ENCODE measurements at regions not wholly inside any gene's neighbourhood (a gene's known extent, or its start where the extent isn't known, plus 50 kb on each side); places are given as distances from the start of the nearest gene placed in this dataset.

- Histone ChIP-seq H3K36me3 (ENCODE audit: control insufficient read depth in 2 of 2, insufficient read depth in 2 of 2, low read length in 2 of 2) (no peaks in the 10 kb centered on the region), H3K27ac (ENCODE audit: low read length) (peak overlapping the region; percentile 60), H3K4me3 (ENCODE audit: low read length in 2 of 2) (peak overlapping the region; percentile 52 to 72), H3K27me3 (ENCODE audit: control insufficient read depth in 1 of 2, insufficient read depth in 2 of 2, low read length in 2 of 2) (no peaks in the 10 kb centered on the region), H3K9ac (ENCODE audit: low read length in 2 of 2) (peak overlapping the region; percentile 70 to 72), H3K9me3 (ENCODE audit: control insufficient read depth in 2 of 2, low read length in 2 of 2) (no peaks in the 10 kb centered on the region), H3K4me1 (ENCODE audit: control insufficient read depth, insufficient read depth, low read length) (peaks cover 21% of the 10 kb centered on the region)
These were observed 49.9 kb upstream of the WNT7B start for GRCh38 chr22:46026899-46027210.

DNA sequence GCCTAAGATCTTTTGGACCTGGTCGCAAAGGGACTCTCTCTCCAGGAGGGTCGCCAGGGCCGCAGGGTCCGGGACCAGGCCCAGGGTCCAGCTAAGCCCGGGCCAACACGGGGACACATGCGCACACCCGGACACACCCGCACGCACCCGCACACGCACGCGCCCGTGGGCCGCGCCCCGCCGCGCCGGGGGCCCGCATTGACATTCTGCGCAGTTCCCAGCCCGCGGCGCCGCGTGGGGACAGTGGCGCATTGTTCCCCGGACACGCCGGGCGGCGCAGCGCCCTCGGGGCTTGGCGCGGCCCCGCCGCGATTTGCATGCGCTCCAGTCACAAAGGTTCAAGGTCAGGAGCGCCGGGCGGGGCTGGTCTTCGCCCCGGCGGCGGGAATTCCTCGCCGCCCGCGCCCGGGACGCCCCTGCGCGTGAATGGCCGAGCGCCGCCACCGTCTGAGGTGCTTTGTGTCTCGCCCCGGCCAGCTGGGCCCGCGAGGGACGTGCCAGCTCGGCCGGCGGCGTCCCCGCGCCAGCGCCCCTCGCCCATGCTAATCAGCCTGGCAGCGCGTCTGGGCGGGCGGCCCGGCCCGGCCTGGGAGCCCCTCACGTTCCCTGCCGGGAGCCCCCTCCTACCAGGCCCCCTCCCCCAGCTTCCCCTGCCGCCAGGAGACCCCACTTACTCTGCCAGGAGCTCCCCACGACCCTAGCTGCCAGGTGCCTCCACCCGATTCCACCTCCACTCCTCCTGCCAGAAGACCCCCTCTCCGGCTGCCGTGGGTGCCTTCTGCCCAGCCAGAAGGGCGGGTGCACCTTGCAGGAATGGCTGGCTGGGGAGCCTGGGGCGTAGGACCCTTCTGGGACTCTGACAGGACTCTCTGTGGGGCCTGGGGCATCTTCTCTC, 50.5 kb upstream of the WNT7B start:
- Histone ChIP-seq H3K9me3 (ENCODE audit: control insufficient read depth in 2 of 2, low read length in 2 of 2) (no peaks in the 10 kb centered on the region), H3K9ac (ENCODE audit: low read length in 2 of 2) (peak overlapping the region; percentile 70 to 72), H3K4me1 (ENCODE audit: control insufficient read depth, insufficient read depth, low read length) (peaks cover 21% of the 10 kb centered on the region), H3K27me3 (ENCODE audit: control insufficient read depth in 1 of 2, insufficient read depth in 2 of 2, low read length in 2 of 2) (no peaks in the 10 kb centered on the region), H3K36me3 (ENCODE audit: control insufficient read depth in 2 of 2, insufficient read depth in 2 of 2, low read length in 2 of 2) (no peaks in the 10 kb centered on the region), H3K4me3 (ENCODE audit: low read length in 2 of 2) (peak overlapping the region; percentile 52 to 72), H3K27ac (ENCODE audit: low read length) (peak overlapping the region; percentile 60)

DNA sequence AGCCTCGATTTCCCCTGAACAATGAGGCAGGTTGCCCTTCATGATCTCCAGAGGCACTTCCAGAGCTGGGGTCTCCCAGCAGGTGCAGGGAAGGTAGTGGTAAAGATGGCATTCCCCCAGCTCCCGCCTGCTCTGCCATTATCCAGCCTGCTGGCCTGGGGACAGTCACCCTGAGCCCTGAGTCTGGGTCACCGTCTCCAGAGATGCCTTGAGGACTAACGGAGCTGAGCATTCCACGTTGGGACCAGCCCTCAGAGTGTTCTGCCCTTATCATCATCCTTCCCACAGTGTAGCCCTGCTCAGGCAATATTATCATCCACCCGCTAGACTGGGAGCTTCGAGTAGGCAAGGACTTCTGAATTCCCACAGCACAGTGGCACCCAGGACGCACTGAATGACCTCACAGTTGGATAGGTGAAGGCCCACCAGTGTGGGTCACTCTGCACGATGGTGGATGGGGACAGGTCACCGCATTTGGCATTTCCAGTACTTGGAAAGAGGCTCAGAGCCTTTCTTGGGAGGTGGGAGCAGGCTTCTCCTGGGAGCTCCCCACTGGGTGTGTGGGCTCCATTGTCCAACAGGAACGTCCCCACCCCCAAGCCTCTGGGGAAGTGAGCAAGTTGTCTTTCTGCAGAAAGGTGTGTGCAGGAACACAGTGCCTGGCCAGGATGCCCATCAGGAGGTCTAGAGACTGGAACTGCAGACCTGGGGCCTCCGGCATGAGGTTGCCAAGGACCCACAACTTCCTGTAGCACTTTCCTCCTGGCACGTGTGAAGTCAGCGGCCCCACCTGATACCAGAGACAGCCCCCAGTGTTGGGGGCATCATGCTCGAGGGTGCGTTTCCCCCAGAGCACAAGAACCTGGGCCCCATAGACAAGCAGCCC, 51.4 kb upstream of the WNT7B start:
- H3K27ac ChIP-seq (ENCODE audit: low read length): peak overlapping the region; percentile 60
- no peaks in the 10 kb centered on the region for H3K36me3 ChIP-seq (ENCODE audit: control insufficient read depth in 2 of 2, insufficient read depth in 2 of 2, low read length in 2 of 2)
- peak overlapping the region in 1 of 2 donors; percentile 72 for H3K4me3 ChIP-seq (ENCODE audit: low read length in 2 of 2)
- H3K9ac ChIP-seq (ENCODE audit: low read length in 2 of 2): peak overlapping the region; percentile 70 to 72
- peaks cover 20% of the 10 kb centered on the region for H3K4me1 ChIP-seq (ENCODE audit: control insufficient read depth, insufficient read depth, low read length)
- no peaks in the 10 kb centered on the region for H3K9me3 ChIP-seq (ENCODE audit: control insufficient read depth in 2 of 2, low read length in 2 of 2)
- no peaks in the 10 kb centered on the region for H3K27me3 ChIP-seq (ENCODE audit: control insufficient read depth in 1 of 2, insufficient read depth in 2 of 2, low read length in 2 of 2)

DNA sequence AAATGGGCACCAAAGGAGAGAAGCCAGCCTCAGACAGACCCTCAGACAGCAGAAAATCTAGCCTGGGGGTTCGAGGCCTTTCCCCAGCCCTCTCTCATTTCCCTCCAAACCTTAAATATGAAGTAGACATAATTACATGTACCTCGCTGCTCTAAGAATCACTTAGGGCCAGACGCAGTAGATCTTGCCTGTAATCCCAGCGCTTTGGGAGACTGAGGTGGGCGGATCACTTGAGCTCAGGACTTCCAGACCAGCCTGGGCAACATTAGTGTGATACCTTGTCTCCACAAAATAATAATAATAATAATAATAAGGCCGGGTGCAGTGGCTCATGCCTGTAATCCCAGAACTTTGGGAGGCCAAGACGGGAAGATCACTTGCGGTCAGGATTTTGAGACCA, 52.1 kb upstream of the WNT7B start:
- Histone ChIP-seq H3K9me3 (ENCODE audit: control insufficient read depth in 2 of 2, low read length in 2 of 2) (no peaks in the 10 kb centered on the region), H3K27ac (ENCODE audit: low read length) (no peak overlapping the region), H3K27me3 (ENCODE audit: control insufficient read depth in 1 of 2, insufficient read depth in 2 of 2, low read length in 2 of 2) (no peaks in the 10 kb centered on the region), H3K9ac (ENCODE audit: low read length in 2 of 2) (no peak overlapping the region), H3K36me3 (ENCODE audit: control insufficient read depth in 2 of 2, insufficient read depth in 2 of 2, low read length in 2 of 2) (no peaks in the 10 kb centered on the region), H3K4me1 (ENCODE audit: control insufficient read depth, insufficient read depth, low read length) (peaks cover 13% of the 10 kb centered on the region), H3K4me3 (ENCODE audit: low read length in 2 of 2) (no peak overlapping the region)

DNA sequence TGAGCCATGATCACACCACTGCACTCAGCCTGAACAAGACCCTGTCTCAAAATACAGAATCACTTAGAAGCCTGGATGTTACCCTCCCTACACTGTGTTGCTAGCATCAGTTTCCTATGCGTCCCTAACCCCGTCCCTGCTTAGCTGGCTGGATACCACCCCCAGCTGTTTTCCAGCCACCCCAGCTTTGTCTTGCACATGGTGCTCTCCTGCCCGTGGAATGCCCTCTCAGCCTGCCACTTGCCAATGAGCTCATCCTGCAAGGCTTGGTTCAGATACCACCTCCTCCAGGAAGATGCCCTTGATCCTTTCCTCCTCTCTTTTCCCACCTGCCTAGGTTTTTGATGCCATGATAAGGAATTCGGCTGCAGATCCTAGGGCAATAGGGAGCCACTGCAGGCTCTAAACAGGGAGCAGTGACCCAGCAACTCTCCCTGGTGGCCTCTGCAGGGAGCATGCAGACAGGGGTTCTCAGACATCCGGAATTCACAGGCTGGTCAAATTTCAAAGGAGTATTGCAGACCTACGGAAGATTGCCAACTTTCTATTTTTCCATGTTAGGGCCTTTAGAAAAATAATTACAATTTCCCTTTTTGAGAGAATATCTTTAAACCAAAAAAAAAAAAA, 52.7 kb upstream of the WNT7B start:
- Histone ChIP-seq H3K27ac (ENCODE audit: low read length) (no peak overlapping the region), H3K4me1 (ENCODE audit: control insufficient read depth, insufficient read depth, low read length) (peaks cover 13% of the 10 kb centered on the region), H3K9me3 (ENCODE audit: control insufficient read depth in 2 of 2, low read length in 2 of 2) (no peaks in the 10 kb centered on the region), H3K36me3 (ENCODE audit: control insufficient read depth in 2 of 2, insufficient read depth in 2 of 2, low read length in 2 of 2) (no peaks in the 10 kb centered on the region), H3K27me3 (ENCODE audit: control insufficient read depth in 1 of 2, insufficient read depth in 2 of 2, low read length in 2 of 2) (no peaks in the 10 kb centered on the region), H3K9ac (ENCODE audit: low read length in 2 of 2) (no peak overlapping the region), H3K4me3 (ENCODE audit: low read length in 2 of 2) (no peak overlapping the region)

GRCh38 chr22:46030231-46030880, 53.4 kb upstream of the WNT7B start:
- no peaks in the 10 kb centered on the region for H3K27me3 ChIP-seq (ENCODE audit: control insufficient read depth in 1 of 2, insufficient read depth in 2 of 2, low read length in 2 of 2)
- H3K36me3 ChIP-seq (ENCODE audit: control insufficient read depth in 2 of 2, insufficient read depth in 2 of 2, low read length in 2 of 2): no peaks in the 10 kb centered on the region
- no peak overlapping the region for H3K4me3 ChIP-seq (ENCODE audit: low read length in 2 of 2)
- no peak overlapping the region for H3K27ac ChIP-seq (ENCODE audit: low read length)
- no peaks in the 10 kb centered on the region for H3K9me3 ChIP-seq (ENCODE audit: control insufficient read depth in 2 of 2, low read length in 2 of 2)
- no peak overlapping the region for H3K9ac ChIP-seq (ENCODE audit: low read length in 2 of 2)
- peaks cover 13% of the 10 kb centered on the region for H3K4me1 ChIP-seq (ENCODE audit: control insufficient read depth, insufficient read depth, low read length)

GRCh38 chr22:46031066-46031465, 54.1 kb upstream of the WNT7B start:
- no peak overlapping the region for H3K4me3 ChIP-seq (ENCODE audit: low read length in 2 of 2)
- H3K27me3 ChIP-seq (ENCODE audit: control insufficient read depth in 1 of 2, insufficient read depth in 2 of 2, low read length in 2 of 2): no peaks in the 10 kb centered on the region
- H3K27ac ChIP-seq (ENCODE audit: low read length): no peak overlapping the region

GRCh38 chr22:46031557-46031956, 54.6 kb upstream of the WNT7B start:
- Histone ChIP-seq H3K9me3 (ENCODE audit: control insufficient read depth in 2 of 2, low read length in 2 of 2) (no peaks in the 10 kb centered on the region), H3K4me3 (ENCODE audit: low read length in 2 of 2) (no peak overlapping the region), H3K4me1 (ENCODE audit: control insufficient read depth, insufficient read depth, low read length) (peaks cover 16% of the 10 kb centered on the region), H3K27me3 (ENCODE audit: control insufficient read depth in 1 of 2, insufficient read depth in 2 of 2, low read length in 2 of 2) (no peaks in the 10 kb centered on the region), H3K27ac (ENCODE audit: low read length) (no peak overlapping the region), H3K36me3 (ENCODE audit: control insufficient read depth in 2 of 2, insufficient read depth in 2 of 2, low read length in 2 of 2) (no peaks in the 10 kb centered on the region), H3K9ac (ENCODE audit: low read length in 2 of 2) (no peak overlapping the region)

More at GRCh38 chr22:46031066-46031465, 54.1 kb upstream of the WNT7B start:
- no peaks in the 10 kb centered on the region for H3K36me3 ChIP-seq (ENCODE audit: control insufficient read depth in 2 of 2, insufficient read depth in 2 of 2, low read length in 2 of 2)
- peaks cover 13% of the 10 kb centered on the region for H3K4me1 ChIP-seq (ENCODE audit: control insufficient read depth, insufficient read depth, low read length)
- no peaks in the 10 kb centered on the region for H3K9me3 ChIP-seq (ENCODE audit: control insufficient read depth in 2 of 2, low read length in 2 of 2)
- H3K9ac ChIP-seq (ENCODE audit: low read length in 2 of 2): no peak overlapping the region

DNA sequence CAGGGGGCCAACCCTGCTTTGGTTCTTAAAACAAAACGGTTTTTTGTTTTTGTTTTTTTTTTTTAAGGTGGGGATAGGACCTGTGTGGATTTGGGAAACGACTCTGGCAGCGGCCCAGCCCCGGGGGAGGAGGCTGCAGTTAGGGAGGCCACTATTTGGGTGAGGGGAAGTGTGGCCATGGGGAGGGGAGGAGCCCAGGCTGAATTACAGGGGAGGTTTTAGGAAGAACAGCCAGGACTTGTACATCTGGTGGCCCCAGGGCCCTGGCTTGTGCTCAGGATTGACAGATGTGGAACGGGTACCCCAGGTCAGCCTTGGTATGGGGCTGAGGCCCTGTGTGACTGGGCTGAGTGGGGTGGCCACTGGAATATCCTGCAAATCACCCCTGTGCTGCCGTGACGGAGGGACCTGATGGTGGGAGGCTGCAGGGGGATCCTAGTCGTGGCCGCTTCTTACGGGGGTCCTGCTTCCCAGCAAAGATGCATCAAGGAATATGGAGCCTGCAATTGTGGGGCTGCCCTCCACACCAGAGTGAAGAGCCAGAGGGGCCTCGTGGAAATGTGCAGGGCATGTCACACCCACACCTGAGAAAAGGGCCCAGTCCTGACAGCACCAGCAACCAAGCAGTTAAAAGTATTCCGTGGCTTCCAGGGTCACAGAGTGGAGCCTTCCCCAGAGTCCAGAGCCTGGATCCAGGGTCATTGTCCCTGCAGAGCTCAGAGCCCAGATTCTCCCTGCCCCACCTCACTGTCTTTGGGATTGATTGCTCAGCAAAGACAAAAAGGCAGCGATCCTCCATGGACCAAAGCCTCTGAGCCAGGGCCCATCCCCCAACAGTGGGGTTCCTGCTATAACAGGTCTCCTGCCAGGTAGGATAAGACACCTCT, 55.2 kb upstream of the WNT7B start:
- Histone ChIP-seq H3K9ac (ENCODE audit: low read length in 2 of 2) (no peak overlapping the region), H3K4me3 (ENCODE audit: low read length in 2 of 2) (no peak overlapping the region), H3K36me3 (ENCODE audit: control insufficient read depth in 2 of 2, insufficient read depth in 2 of 2, low read length in 2 of 2) (no peaks in the 10 kb centered on the region), H3K4me1 (ENCODE audit: control insufficient read depth, insufficient read depth, low read length) (peaks cover 16% of the 10 kb centered on the region), H3K27ac (ENCODE audit: low read length) (no peak overlapping the region), H3K27me3 (ENCODE audit: control insufficient read depth in 1 of 2, insufficient read depth in 2 of 2, low read length in 2 of 2) (no peaks in the 10 kb centered on the region), H3K9me3 (ENCODE audit: control insufficient read depth in 2 of 2, low read length in 2 of 2) (no peaks in the 10 kb centered on the region)

Data from stomach smooth muscle (tissue), 2 donors.